HT1080 (cell line): ENCODE measurements at regions not wholly inside any gene's neighbourhood (a gene's known extent, or its start where the extent isn't known, plus 50 kb on each side); places are given as distances from the start of the nearest gene placed in this dataset.
"Not testable (repeated sequence)": the region's sequence is repeated elsewhere in the genome, so short reads cannot be mapped to it uniquely, and the experiment has no call there.

Experiments
- DNase-seq: peaks from one replicate; pipeline ENCODE4 v3.0.0-alpha.2; 2015; ENCODE audit warnings: low read depth

GRCh38 chr2:35355056-35355455, 1000.5 kb upstream of the CRIM1 start:
- no peak for DNase-seq

DNA sequence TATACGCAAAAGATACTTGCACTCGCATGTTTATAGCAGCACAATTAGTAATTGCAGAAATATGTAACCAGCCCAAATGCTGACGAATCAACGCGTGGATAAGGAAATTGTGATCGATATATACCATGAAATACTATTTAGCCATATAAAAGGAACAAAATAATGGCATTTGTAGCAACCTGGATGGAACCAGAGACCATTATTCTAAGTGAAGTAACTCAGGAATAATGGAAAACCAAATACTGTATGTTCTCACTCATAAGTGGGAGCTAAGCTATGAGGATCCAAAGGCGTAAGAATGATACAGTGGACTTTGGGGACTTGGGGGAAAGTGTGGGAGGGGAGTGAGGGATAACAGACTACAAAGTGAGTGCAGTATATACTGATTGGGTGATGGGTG, 1008.0 kb upstream of the CRIM1 start:
- DNase-seq, result no peak

- peak; percentile 10 for DNase-seq
Measured at GRCh38 chr2:35343135-35343534, 1012.4 kb upstream of the CRIM1 start.

DNA sequence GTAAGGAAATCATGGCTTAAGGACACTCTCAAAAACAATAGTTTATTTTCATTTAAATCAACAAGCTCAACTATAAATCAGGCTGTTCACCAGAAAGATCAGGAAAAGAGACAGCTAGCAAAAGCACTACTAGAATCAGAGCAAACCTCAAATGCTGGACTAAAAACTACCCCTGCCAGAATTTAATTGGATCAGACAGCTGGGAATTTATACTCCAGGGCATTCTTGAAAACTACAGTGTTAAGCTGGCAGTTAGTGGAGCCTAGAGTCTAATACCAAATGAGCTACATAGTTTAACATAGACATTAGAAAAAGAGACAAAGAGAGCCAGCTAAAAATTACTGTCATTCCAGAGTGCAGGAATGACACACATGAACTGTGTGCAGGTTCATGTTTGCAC, 1016.4 kb upstream of the CRIM1 start:
- DNase-seq, result no peak

DNA sequence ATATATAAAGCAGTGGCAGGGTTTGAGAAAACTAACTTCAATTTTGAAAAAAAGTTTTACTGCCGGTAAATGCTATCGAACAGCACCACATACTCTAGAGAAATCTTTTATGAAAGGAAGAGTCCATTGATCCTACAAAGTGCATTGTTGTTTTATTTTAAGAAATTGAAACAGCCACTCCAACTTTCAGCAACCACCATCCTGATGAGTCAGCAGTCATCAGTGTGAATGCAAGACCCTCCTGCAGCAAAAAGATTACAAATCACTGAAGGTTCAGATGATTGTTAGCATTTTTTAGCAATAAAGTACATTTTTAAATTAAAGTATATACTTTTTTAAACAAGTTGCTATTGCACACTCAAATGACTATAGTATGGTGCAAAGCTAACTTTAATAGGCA, 1017.7 kb upstream of the CRIM1 start:
- DNase-seq, result no peak

DNA sequence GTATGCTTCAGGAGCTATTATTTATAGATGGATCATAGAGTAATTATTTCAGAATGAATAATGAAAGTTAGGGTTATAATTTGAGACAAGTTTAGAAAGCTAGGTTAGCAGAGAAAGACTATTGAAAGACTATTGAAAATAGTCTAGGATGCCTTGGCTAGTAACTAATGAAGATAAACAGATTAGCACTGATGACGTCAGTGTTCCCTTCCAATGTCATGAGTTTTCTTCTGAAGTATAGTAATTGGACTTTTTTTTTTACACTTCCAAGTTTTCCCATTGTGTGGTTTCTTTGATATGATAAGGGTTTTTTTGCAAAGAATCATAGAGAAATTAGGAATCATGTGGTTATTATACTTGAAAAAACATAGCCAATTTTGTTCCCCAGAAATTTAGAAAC, 1041.5 kb upstream of the CRIM1 start:
- no peak for DNase-seq

GRCh38 chr2:35301369-35301768, 1054.2 kb upstream of the CRIM1 start:
- DNase-seq, result no peak

GRCh38 chr2:35298493-35298892, 1057.1 kb upstream of the CRIM1 start:
- DNase-seq, result peak; percentile 40

GRCh38 chr2:35297403-35297802, 1058.2 kb upstream of the CRIM1 start:
- DNase-seq, result no peak

DNA sequence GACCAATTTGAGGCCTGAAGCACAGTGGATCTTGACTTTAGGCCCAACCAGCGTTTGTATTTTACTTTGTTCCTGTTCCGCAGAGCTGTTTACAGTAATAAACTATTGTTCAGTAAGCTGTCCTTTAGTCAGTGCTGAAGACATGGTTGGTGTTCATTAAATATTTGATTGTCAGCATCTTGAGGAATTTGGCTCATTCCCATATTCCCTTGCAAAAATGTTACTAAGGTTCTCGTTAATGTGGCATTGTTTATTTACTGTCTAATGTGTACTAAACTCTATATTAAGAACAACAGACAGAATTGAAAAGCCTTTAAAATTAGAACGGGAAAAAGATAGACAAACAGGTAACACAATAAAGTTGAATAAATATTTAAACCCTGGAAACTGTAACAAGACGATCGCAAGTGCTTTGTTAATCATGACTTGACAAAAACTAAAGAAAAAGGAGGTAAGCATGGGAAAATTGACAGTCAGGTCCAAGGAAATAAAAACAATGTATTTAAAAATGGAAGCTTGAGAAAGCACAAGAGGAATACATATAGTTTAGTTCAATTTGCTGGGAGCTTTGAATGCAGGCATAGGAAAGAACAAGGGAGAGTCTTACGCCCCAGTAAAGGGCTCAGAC, 1060.8 kb upstream of the CRIM1 start:
- DNase-seq, result no peak

- no peak for DNase-seq
Measured at GRCh38 chr2:35293261-35293660, 1062.3 kb upstream of the CRIM1 start.

DNA sequence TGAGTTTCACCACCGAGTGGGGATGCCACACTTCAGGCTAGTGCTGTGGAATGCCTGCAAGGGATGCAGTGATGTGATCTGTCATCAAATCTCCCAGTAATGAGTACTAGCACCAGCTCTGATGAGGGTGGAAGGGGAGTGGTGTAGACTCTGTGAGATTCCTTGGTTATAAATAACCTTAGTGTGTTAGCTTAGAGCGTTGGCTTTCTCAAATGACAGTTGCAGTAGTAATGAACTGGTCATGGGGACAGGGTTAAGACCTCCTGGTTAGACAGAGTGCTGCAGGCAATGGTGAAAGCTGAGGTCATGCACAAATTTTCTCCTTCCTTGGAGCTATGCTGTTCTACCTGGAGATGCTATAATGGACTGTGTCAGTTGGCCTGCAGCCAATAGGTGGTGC, 1063.4 kb upstream of the CRIM1 start:
- DNase-seq, result no peak

DNA sequence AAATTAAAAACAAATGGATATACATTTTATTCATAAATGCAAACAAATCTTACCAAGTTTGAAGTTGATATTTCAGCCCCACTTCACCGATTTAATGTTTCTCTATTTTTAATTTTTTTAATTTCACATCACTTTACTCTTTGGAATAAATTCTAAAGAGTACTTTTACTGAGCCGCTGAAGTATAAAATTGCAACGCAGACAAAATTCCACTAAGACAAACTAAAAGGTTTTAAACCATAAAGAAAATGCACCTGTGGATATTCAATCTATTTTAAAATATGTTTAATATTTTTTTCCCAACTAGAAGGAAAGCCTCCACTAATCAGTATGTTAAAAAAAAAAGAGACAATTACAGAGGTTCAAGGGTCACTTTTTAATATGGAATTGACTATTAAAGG, 1073.9 kb upstream of the CRIM1 start:
- DNase-seq, result no peak

- no peak for DNase-seq
Measured at GRCh38 chr2:35255826-35256225, 1099.8 kb upstream of the CRIM1 start.

GRCh38 chr2:35251156-35251555, 1104.4 kb upstream of the CRIM1 start:
- DNase-seq, result no peak

GRCh38 chr2:35246702-35247101, 1108.9 kb upstream of the CRIM1 start:
- DNase-seq, result no peak

GRCh38 chr2:35228584-35228983, 1127.0 kb upstream of the CRIM1 start:
- peak; percentile 14 for DNase-seq

DNA sequence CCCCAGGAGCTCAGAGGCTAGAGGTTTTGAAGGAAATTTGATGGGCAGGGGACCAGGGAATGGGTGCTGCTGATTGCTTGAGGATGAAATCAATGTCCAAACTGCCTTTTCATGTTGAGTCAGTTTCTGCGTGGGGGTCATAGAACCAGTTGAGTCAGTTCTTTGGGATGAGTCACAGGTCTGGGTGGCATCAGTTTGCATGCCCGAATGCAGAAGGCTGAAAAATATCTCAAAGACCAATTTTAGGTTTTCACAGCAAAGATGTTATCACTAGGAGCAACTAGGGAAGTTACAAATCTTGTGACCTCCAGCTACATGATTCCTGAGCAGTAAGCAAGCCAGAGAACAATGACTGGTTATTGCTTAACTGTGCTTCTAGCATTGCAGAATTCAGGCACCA, 1135.1 kb upstream of the CRIM1 start:
- peak; percentile 71 for DNase-seq

DNA sequence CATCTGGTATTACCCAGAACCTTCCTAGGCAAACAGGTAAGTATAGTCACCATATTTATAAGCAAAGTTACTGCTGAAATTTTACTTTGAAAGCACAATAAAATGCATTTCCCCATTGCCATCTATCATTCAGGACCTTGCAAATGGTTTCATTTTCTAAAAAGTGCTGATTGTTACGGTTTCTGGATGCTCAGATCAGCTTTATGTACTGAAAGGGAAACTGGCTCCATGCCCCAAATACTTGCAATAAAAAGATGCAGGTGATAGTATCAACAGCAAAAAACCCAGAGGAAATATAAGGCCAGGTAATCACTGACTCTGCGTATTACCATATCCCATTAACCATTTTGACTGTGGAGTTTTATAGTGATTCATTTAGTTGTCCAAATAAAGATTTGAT, 1150.7 kb upstream of the CRIM1 start:
- DNase-seq, result no peak

GRCh38 chr2:35204323-35204722, 1151.3 kb upstream of the CRIM1 start:
- no peak for DNase-seq

DNA sequence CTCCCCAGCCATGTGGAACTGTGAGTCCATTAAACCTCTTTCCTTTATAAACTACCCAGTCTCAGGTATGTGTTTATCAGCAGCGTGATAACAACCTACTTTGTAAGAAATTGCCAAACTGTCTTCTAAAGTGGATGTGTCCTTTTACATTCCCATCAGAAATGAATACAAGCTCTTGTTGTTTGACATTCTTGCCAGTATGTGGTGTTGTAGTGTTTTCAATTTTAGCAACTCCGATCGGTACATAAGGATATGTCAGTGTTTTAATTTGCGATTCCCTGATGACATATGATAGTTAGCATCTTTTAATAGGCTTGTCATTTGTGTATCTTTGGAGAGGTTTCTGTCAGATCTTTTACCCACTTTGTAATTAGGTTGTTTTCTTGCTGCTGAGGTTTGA, 1156.3 kb upstream of the CRIM1 start:
- no peak for DNase-seq

- no peak for DNase-seq
Measured at GRCh38 chr2:35185861-35186412, 1169.6 kb upstream of the CRIM1 start.

- peak; percentile 23 for DNase-seq
Measured at GRCh38 chr2:35184471-35184870, 1171.1 kb upstream of the CRIM1 start.

DNA sequence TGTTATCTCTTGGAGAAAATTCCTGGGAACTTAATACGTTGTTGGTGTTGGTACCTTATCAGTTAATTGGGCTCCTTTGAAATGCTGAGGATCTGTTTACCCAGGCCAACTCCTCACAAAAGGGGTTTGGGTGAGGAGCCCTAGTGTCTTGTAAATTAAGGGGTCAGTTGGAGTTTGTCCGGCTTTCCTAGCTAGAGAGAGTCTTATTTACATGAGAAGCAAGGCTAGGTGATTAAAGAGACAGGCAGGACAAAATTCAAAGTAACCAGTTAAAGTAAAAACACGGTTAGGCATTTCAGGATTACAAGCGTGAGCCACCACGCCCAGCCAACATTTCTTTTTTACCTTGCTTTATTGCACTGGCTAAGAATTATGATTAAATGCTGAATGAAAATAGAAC, 1178.9 kb upstream of the CRIM1 start:
- not testable (repeated sequence) for DNase-seq
